ENCODE measurements at regions not wholly inside any gene's neighbourhood (a gene's known extent, or its start where the extent isn't known, plus 50 kb on each side); places are given as distances from the start of the nearest gene placed in this dataset.

GRCh38 chr13:64958106-64958505, 2272.0 kb downstream of the PCDH9 start:
- no peak for DNase-seq
- TF ChIP-seq, protein P1, sequence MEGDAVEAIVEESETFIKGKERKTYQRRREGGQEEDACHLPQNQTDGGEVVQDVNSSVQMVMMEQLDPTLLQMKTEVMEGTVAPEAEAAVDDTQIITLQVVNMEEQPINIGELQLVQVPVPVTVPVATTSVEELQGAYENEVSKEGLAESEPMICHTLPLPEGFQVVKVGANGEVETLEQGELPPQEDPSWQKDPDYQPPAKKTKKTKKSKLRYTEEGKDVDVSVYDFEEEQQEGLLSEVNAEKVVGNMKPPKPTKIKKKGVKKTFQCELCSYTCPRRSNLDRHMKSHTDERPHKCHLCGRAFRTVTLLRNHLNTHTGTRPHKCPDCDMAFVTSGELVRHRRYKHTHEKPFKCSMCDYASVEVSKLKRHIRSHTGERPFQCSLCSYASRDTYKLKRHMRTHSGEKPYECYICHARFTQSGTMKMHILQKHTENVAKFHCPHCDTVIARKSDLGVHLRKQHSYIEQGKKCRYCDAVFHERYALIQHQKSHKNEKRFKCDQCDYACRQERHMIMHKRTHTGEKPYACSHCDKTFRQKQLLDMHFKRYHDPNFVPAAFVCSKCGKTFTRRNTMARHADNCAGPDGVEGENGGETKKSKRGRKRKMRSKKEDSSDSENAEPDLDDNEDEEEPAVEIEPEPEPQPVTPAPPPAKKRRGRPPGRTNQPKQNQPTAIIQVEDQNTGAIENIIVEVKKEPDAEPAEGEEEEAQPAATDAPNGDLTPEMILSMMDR (IDR thresholded peaks at IDR 0.05): no peak
- Histone ChIP-seq H3K36me3 (ENCODE audit: insufficient read depth in 1 of 2, low read depth in 1 of 2) (no peaks in the 10 kb centered on the region), H3K9me3 (no peaks in the 10 kb centered on the region), H3K27ac (no peak overlapping the region), H3K4me1 (no peaks in the 10 kb centered on the region), H3K27me3 (ENCODE audit: insufficient read depth in 3 of 3, low read length in 2 of 3) (no peaks in the 10 kb centered on the region), H3K4me3 (no peak overlapping the region)
- intact Hi-C loops (cut with DNase I): no loop called here
- 94 to 95% (median 95%) methylated on average over 16 of the region's 16 CpGs for WGBS, 3 donors
- no peak for ATAC-seq

GRCh38 chr13:64938660-64939059, 2291.5 kb downstream of the PCDH9 start:
- 87 to 90% (median 89%) methylated on average over 5 of the region's 5 CpGs for WGBS, 3 donors
- Histone ChIP-seq H3K9me3 (no peaks in the 10 kb centered on the region), H3K27me3 (ENCODE audit: insufficient read depth in 3 of 3, low read length in 2 of 3) (no peaks in the 10 kb centered on the region), H3K4me3 (no peak overlapping the region), H3K27ac (no peak overlapping the region), H3K4me1 (no peaks in the 10 kb centered on the region), H3K36me3 (ENCODE audit: insufficient read depth in 1 of 2, low read depth in 1 of 2) (no peaks in the 10 kb centered on the region)
- no peak for ATAC-seq
- DNase-seq: no peak
- intact Hi-C loops (cut with DNase I): no loop called here
- TF ChIP-seq, protein P1 (IDR thresholded peaks at IDR 0.05): no peak

DNA sequence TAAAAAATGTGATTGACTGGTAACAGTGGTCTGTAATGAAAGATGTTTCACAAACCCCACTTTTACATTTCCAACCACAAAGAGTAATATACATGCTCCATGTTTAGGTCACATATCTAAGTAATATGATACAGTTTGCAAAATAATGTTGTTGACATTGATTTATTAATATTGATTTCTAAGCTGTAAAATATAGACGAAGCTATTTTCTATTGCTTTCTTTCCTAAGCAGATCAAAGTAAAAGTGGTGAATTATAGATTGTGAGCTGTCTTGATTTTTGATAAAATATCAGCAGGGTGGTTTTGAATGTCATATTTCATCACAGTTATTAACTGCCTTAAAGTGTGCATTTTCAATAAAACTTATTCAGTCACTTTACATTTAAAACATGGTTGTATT, 2292.8 kb downstream of the PCDH9 start:
- H3K27ac ChIP-seq: no peak overlapping the region
- no peaks in the 10 kb centered on the region for H3K4me1 ChIP-seq
- no peaks in the 10 kb centered on the region for H3K27me3 ChIP-seq (ENCODE audit: insufficient read depth in 3 of 3, low read length in 2 of 3)
- 65 to 74% (median 67%) methylated on average over 1 of the region's 1 CpG for WGBS, 3 donors
- H3K4me3 ChIP-seq: no peak overlapping the region
- intact Hi-C loops (cut with DNase I): no loop called here
- no peaks in the 10 kb centered on the region for H3K36me3 ChIP-seq (ENCODE audit: insufficient read depth in 1 of 2, low read depth in 1 of 2)
- TF ChIP-seq, protein P1 (IDR thresholded peaks at IDR 0.05): no peak
- ATAC-seq (no peak), DNase-seq (no peak)
- H3K9me3 ChIP-seq: no peaks in the 10 kb centered on the region

DNA sequence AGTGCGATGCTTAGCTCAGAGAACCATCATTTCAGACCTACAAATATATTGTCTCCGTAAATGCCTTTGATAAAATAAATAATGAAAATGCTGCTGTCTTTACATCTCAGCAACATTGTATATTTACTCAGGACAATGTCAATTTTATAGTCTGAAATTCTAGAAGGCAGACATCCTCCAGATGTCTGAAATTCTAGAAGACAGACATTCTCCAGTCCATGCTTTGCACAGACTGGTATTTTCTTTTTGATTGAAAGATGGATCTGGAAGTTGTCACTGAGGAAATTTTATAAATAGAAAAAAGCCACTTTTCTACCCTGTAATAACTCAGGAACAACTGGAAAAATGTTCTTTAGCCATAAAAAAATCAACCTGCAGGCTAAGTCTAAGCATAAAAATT, 2293.3 kb downstream of the PCDH9 start:
- 70 to 87% (median 83%) methylated on average over 2 of the region's 2 CpGs for WGBS, 3 donors
- no peak for ATAC-seq
- Histone ChIP-seq H3K27ac (no peak overlapping the region), H3K27me3 (ENCODE audit: insufficient read depth in 3 of 3, low read length in 2 of 3) (no peaks in the 10 kb centered on the region), H3K4me1 (no peaks in the 10 kb centered on the region), H3K9me3 (no peaks in the 10 kb centered on the region), H3K4me3 (no peak overlapping the region), H3K36me3 (ENCODE audit: insufficient read depth in 1 of 2, low read depth in 1 of 2) (no peaks in the 10 kb centered on the region)
- no peak for DNase-seq
- TF ChIP-seq, protein P1 (IDR thresholded peaks at IDR 0.05): no peak
- intact Hi-C loops (cut with DNase I): no loop called here

GRCh38 chr13:64935441-64935840, 2294.7 kb downstream of the PCDH9 start:
- TF ChIP-seq, protein P1 (IDR thresholded peaks at IDR 0.05): no peak
- Histone ChIP-seq H3K36me3 (ENCODE audit: insufficient read depth in 1 of 2, low read depth in 1 of 2) (no peaks in the 10 kb centered on the region), H3K4me3 (no peak overlapping the region), H3K4me1 (no peaks in the 10 kb centered on the region), H3K27ac (no peak overlapping the region), H3K9me3 (no peaks in the 10 kb centered on the region), H3K27me3 (ENCODE audit: insufficient read depth in 3 of 3, low read length in 2 of 3) (no peaks in the 10 kb centered on the region)
- DNase-seq: no peak
- intact Hi-C loops (cut with DNase I): no loop called here
- ATAC-seq: no peak

Data from psoas muscle (tissue), 7 donors.